GM19463 (cell line): ENCODE measurements at regions not wholly inside any gene's neighbourhood (a gene's known extent, or its start where the extent isn't known, plus 50 kb on each side); places are given as distances from the start of the nearest gene placed in this dataset.
"Not testable (repeated sequence)": the region's sequence is repeated elsewhere in the genome, so short reads cannot be mapped to it uniquely, and the experiment has no call there.

Experiments
- ATAC-seq: cut with Tn5 transposase; IDR thresholded peaks from one replicate; pipeline ENCODE4 v1.9.1; 2021; ENCODE audit warnings: mild to moderate bottlenecking, moderate library complexity; ENCODE audit not compliant: unreplicated experiment

- not testable (repeated sequence) for ATAC-seq
Observed at GRCh38 chr20:19921829-19922228, 95.3 kb upstream of the NAA20 start.

- ATAC-seq: no peak
Observed at GRCh38 chr20:19922716-19923115, 94.4 kb upstream of the NAA20 start.

- no peak for ATAC-seq
Observed at GRCh38 chr20:19923762-19924161, 93.4 kb upstream of the NAA20 start.

GRCh38 chr20:19924255-19924654, 92.9 kb upstream of the NAA20 start:
- no peak for ATAC-seq

- ATAC-seq: no peak
Observed at GRCh38 chr20:19926591-19926990, 90.6 kb upstream of the NAA20 start.

DNA sequence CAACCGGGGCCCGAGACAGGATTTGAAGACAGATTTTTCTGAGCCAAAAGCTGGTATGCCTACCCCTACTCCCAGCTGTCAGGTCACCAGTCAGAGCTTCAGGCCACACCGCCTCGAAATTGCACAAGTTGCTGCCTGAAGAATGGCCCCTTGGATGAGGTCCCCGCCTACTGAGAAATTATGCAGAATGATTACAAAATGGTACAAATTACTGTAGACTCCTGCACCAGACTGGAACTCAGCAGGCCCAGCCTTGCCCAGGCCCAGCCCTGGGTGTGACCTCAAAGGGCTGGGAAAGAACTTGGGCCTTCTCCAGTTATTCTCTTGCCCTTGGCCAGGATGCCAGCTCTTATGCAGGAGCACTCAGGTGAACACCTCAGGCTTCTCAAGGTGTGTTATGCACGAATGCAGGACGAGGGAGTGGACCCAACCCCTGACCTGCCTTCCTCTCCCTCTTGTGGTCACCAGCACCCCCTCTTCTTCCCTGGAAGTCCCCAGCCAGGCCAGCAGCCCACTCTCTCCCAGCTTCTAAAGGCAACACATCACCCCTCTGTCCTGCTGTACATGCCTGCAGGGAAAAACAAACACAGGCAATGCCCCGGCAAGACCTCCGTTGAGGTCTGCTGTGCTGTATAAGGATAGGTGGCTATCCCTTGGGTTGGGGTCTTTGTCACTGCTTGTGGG, 88.7 kb upstream of the NAA20 start:
- no peak for ATAC-seq

DNA sequence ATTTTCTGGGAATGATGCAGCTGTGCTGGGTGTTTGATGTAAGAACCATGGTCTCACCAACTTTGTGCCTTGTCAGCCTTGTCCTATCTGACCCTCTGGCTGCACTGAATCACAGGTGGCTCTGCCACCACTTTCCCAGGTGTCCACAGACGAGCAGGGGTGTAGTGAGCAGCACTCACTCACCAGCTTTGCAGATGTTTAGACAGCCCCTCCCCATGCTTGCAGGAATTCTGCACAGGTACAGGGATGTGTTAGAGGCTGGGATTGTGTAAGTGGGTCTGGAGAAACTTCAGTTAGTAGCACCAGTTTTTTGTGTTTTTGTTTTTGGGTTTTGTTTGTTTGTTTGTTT, 88.2 kb upstream of the NAA20 start:
- no peak for ATAC-seq

DNA sequence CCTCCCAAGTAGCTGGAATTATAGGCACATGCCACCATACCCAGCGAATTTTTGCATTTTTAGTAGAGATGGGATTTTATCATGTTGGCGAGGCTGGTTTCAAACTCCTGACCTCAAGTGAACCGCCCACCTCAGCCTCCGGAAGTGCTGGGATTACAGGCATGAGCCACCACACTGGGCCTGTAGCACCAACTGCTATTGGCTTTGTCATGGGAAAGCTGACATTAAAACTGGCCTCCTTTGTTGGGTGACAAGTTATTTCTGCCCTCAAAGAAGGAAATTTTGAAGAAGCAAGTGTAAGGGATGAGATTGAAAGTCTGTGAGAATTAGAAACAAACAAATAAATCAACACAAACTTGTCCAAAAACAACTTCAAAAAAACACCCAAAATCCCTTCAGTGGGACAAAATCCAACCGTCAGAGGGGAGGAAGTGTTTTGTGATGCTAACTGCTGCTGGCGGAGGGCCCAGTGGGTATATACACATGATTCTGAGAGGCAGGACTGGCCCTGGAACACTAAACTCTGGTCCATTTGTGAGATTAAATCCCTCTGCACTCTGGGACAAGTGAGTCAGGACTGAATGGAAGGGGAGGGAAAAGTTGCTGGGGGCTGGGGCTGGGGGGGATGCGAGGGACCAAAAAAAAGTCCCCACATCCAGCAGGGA, 87.5 kb upstream of the NAA20 start:
- no peak for ATAC-seq

GRCh38 chr20:19930426-19930825, 86.7 kb upstream of the NAA20 start:
- ATAC-seq: no peak

DNA sequence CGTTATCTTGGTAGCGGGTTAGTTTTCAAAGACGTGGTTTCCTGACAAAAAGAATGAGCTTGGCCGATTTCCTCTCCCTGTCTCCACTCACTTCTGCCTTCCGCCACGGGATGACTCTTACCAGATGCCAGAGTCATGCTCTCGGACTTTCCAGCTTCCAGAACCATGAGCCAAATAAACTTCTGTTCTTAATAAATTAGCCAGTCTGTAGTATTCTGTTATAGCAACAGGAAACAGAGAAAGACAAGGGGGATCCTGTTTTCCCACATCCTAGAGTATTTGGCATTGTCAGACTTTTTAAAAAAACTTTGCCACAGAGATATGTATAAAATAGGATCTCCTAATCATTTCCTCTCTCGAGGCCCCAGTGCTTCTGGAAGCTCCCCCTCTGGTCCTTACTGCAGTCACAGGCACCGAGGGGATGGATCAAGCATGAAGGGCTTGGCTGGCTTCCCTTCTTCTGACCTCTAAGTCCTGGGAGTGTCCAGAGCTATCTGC, 84.9 kb upstream of the NAA20 start:
- ATAC-seq: no peak

GRCh38 chr20:19934792-19935491, 82.2 kb upstream of the NAA20 start:
- no peak for ATAC-seq

DNA sequence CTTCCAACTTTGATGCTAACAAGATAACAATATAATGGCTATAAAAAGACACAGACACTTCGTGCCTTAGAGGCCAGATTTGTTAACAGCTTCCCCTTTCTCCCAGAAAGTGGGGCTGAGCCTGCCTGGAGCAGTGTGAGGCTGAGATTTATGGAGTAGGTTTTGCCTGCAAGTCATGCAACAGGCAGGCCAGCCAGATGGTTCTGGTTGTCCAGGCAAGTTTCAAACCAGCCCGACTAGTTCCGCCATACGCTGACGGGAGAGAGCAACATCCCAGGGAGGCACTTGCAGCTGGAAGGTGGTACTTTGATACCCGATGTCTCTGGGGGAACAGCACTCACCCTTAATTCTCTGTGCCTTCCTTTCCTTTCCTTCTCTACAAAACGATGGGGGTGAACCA, 81.3 kb upstream of the NAA20 start:
- no peak for ATAC-seq

DNA sequence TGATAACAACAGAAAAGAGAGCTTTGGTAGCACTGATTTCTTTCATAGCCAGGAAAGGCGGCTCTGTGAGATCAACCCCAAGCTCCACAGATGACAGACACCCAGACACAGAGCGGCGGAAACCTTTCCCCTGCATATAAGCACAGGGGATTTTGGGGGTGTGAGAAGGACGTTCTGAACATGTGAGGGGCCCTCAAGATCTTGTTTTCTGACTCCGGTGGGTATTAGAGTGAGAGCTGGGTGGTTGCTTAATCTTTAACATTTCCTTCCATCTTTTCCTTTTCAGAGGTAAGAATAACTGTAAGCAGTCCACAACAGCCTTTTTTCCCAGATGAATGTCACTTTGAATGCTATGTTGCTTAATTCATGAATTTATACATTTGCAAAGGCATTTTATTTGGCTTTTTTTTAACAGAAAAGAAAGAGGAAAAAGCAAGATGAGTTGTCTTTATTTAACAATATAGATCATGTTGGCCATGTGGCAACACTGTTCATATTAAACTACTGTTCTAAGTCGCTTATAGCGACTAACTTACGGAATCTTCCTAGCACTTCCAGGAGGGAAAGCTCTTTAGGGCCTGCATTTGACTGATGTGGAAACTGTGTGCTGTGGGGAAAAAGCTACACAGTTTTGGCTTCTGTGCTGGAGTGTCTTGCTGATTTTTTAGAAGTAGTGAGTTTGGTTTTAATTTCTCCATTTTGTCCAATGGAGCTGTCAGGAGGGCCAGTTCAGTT, 80.5 kb upstream of the NAA20 start:
- ATAC-seq: no peak

DNA sequence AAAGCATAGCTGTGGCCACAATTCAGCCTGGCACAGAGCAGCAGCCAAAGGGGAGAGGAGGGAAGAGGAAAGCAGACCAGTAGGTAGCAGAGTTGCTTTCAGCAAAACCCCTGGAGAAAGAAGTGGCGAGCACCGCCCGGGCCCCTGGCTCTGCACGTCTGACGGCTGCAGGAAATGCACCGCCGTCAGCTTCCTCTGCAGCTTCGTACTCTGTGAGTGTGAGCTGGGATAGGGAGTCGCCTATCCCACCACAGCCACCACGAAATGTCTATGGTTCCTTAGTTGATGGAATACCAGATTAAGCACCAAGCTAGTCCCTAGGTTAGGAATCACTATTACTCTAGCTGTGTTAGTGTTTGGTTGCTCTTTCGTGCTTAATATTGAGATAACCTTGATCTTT, 79.9 kb upstream of the NAA20 start:
- ATAC-seq: peak; percentile 28

- peak; percentile 76 for ATAC-seq
Observed at GRCh38 chr20:19937651-19938420, 79.3 kb upstream of the NAA20 start.

DNA sequence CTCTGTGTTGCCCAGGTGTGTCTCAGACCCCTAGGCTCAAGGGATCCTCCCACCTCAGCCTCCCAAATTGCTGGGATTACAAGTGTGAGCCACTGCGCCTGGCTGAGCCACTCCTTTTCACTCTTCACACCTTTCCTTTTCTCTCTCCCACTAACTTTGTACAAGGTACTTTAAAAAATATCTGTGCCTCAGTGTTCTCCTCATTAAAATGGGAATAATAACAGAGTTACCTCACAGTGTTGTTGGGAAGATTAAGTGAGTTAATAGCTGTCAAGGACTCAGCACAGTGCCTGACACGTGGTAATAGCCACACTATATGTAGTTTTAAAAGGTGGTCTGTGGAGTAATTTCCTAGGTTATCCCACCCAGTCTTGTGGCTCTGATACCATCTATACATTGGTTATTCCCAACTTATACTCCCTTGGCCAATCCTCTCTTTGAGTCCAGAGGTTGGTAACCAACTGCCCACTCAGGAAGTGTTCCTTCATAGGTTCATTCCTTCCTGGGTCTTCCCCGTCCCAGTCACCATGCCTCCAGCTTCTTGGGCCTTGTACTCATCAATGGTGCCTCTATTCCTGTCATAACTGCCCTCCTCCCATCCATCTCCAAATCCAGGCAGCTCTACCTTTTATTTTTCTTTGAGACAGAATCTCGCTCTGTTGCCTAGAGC, 78.6 kb upstream of the NAA20 start:
- ATAC-seq: no peak

GRCh38 chr20:19940988-19941460, 76.1 kb upstream of the NAA20 start:
- ATAC-seq: no peak

DNA sequence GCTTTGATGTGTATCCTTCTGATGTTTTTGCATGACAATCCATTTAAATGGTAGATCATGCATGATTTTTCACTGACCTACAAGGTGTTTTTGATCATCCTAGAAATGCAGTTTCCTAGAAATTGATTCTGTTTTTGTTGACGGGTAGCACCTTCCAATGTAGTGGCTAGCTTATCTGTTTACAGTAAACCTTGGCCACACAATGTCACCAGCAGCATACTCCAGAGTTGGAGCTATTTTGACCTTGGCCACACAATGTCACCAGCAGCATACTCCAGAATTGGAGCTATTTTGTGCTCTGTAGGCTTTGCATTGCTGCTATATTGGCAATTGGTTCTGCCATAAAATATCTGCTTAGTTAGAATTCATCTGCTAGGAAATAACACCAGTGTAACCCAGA, 74.6 kb upstream of the NAA20 start:
- no peak for ATAC-seq

DNA sequence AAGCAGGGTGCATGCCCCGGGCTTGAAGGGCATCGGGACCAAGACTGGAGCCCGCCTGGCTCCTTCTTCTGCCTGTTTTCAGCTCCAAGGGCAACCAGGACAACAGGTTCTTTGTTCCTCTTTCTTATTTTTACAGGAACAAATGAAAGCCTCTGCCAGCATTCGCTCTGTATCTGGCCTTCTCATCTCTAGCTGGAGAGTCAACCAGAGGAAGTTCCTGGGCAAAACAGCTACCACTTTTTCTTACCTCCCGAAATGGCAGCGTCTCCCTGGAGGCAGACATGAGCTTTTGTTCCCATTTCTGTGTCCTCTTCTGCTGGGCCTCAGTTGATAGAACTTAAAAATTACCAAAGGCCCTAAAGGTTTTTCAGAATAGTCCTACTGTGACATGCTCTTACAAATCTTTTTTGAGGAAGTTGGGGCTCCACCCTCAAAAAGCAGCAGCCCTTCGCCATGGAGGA, 74.1 kb upstream of the NAA20 start:
- no peak for ATAC-seq
